ENCODE measurements at regions not wholly inside any gene's neighbourhood (a gene's known extent, or its start where the extent isn't known, plus 50 kb on each side); places are given as distances from the start of the nearest gene placed in this dataset.

- DNase-seq (ENCODE audit: low spot score) = no peak
Observed at GRCh38 chr2:118279005-118279404, 190.7 kb downstream of the INSIG2 start.

DNA sequence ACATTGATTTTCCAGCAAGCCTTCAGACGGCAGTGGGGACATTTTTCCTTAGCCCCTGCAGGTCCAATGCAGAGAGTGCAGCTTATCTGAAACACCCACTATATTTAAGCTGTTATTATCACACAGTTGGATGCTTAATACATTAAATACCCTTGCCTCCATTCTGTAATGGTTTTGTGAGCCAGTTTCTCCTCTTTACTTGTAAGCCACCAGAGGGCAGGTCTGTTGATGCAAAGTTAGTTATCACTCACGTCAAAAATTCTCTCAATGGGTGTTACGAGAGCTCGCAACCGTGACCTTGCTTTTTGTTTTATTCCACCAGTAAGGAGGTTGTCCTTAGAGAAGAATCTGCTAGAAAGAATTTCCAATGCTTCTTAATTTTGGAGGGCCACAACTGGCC is 189.8 kb downstream of the INSIG2 start:
- no peak for DNase-seq (ENCODE audit: low spot score)

DNA sequence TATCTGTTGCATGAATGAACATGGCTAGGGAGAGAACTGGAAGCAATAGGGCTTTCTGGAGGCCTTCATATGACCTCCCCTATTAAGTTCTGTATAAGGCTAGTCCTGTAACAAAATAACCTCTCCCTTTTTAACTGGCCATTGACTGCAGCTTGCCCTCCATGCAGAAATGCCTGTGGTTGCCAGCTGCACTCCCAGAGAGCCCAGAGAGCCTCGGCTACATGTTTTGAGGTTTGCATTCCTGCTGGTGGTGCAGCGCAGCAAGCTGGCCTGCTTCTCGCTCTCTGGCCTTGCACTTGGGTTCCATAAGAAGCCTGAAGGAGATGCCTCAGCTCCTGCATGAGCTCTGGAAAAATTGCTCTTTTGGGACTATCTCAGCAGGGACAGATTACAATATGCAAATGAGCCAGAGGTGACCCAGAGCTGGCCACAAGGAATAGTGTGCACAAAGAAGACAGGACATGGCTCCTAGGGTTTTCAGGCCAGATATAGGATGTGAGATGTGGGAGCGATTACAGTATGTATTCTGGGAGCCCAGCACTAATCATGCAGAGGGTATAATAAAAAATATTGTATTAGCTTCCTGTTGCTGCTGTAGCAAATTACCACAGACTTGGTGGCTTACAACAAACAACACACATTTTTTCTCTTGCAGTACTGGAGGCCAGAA is 186.7 kb downstream of the INSIG2 start:
- DNase-seq (ENCODE audit: low spot score) = no peak

GRCh38 chr2:118272391-118272790 is 184.1 kb downstream of the INSIG2 start:
- no peak for DNase-seq (ENCODE audit: low spot score)

DNA sequence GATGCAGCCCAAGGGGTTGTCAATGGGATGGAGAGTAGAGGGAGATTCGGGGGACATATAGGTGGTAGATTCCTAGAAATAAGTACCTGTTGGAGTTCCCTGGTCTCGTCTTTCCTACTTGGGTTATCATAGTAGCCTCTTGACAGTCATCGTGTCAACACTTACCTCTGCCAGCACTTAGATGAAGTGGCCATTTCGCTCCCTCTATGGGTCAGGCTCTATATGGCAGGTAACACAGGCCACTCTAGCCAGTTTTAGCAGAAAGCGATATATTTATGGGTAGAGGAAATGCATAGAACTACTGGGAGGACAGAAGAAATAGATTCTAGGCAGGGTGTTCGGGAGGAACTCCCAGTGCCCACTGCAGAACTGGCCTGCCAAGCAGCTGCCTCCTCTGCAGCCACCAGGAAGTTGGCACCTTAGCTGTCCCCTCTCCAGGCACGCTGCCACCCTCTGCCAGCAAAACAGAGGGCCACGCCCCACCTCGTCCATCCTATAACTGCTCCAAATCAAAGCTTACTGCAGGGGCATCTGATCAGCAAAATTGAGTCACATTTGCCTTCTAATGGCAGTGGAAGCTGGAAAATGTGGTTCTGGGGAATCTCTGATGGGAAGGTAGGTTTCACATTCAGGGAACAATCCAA is 181.3 kb downstream of the INSIG2 start:
- DNase-seq (ENCODE audit: low spot score) = no peak

DNA sequence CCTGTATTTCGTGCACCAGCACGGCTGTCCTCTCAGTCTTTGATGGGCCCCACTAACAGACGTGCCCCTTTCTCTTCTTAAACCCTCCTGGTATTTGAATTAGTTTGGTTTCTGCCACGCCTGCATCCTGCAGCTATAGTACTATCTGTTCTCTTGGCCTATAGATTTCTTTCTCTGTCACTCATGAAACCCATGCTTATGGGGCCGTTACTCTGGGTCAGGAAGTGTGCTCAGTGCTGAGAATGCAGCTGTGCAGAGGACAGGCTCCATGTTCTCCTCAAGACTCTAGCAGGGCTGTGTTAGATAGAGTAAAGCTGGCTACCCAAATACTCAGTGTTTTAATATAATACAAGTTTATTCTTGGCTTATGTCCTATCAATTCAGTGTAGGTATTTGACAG is 180.0 kb downstream of the INSIG2 start:
- DNase-seq (ENCODE audit: low spot score) = no peak

DNA sequence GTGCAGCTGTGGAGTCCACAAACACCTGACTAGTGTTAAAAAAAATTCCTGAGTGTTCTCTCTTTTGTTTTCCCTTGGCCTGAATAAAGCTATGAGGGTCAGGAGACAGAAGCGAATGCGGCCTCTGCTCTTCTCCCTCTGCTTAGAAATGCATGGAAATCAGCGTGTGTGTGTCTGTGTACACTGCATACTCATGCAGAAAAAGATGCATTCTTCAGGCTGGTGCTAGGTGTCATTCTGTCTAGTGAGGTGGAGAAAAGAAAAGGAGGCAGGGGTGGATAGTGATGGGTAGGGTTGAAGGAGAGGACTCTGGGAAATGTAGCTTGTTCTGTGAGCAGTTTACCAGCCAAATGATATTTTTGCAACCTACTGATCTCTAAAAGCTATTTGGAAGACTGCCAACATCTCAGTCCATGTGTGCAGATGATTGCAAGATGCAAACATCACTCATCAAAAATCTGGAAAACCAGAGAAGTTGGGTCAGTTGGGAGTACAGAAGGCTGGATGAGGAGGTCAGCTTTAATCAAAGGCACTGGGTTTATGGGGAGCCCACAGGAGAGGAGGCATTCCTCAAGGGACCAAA is 177.7 kb downstream of the INSIG2 start:
- DNase-seq (ENCODE audit: low spot score) = no peak

DNA sequence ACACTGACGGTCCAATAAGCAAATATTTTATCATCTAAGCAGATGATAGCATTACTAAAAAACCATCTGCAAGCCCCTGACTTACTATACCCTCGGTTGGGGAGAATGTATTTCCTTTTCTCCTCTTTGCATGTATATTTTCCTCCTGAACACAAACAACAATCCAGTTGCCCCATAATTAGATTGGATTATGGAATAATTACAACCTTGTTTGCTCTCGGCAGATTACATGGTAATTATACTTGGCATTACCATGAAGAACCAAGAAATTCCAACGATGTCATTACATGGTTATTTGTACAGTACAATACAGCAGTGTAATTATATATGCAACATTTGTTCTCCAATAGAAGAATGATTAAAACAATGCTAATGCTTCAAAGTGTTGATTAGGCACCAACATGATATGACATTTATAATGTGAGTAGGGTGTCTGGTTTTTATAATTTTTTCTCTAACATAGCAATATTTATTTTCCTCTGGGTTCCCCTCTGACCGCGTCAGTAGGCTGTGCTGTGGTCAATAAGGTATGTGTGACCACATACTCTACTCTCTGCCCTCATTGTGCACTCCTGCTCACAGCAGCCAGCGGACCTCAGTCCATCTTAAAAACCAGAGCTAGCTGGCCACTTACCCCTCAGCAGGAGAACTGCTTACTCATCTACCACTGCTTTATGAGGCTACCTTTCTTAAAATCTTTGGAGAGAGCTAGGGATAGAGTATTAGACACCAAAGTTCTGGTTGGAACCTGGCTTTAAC is 176.1 kb downstream of the INSIG2 start:
- DNase-seq (ENCODE audit: low spot score) = no peak

DNA sequence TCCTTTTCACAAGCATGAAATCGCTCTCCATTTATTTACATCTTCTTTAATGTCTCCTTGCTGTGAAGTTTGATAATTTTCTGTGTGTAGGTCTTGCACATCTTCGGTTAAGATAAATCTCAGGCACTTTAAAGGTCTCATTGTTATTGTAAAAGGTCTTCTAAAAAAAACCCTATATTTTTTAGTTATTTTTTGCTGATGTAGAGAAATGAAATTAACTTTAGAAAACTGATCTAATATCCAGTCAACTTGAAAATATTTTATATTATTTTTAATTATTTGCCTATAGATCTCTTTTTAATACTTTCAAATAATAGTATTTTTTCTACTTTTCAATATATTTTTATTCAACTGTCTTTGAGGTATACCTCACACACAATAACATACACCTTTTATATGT is 169.4 kb downstream of the INSIG2 start:
- DNase-seq (ENCODE audit: low spot score) = no peak

DNA sequence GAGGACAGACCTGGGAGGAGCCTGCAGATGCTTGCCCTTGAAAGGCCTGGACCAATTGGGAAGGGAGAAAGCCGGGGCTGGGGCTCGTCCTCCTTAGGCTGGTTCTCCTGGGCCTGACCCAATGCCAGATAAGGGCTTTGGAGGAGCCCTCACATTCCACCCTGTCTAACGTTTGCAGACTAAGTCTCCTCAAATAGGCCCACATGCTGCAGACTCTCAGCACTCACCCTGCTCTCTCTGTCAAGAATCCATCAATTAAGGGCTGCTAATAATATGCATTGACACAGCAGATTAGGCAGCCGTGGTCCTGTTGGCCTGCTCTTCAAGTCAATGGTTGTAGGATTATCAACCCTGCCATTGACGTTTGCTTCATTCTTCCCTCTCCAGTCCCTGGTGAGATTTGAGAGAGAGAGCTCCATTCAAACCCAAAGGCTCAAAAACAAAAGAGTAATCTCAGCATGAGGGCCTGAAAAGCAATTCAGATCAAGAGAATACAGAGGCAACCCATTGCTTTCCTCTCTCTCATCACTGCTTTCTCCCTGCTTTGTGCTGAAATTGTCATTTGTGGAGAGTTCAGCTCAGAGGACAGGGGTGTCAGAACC is 167.6 kb downstream of the INSIG2 start:
- no peak for DNase-seq (ENCODE audit: low spot score)

GRCh38 chr2:118255301-118255700 is 167.0 kb downstream of the INSIG2 start:
- DNase-seq (ENCODE audit: low spot score) = no peak

- no peak for DNase-seq (ENCODE audit: low spot score)
Observed at GRCh38 chr2:118254116-118254515, 165.8 kb downstream of the INSIG2 start.

DNA sequence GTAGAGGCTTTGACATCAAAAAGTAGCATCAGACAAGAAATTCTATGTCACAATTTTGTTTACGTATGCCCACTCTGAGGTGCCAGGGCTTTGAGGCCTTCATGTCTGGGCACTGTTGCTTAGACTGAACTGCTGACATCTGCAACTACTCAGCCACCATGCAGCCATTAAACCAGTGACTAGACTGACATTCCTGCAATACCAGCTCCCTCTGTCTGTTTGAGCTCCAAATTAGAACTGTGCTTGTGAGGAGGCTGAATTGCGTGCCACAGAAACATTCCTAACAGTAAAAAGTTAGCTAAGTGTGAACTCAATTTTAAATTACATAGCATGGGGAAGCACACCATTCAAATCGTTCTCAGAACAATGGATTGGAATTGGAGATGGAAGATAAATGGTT is 163.2 kb downstream of the INSIG2 start:
- no peak for DNase-seq (ENCODE audit: low spot score)

DNA sequence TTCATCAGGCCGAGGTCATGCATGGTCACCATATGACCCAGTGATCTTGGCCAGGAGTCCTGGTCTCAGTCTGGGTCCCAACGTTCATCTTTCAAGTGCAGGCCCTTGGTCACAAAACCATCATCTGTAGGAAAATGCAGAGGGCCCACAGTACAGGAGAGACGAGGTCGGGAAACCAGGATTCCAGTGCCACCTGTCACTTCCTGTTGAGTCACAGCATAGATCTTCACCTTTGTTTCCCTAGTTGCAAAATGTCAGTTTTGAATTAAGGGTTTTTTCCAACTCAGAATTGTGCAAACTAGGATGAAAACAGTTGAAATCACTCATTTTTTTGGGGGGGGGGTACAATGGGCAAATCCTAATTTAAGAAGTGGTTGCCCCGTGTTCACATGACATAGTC is 162.2 kb downstream of the INSIG2 start:
- DNase-seq (ENCODE audit: low spot score) = no peak

GRCh38 chr2:118250001-118250400 is 161.7 kb downstream of the INSIG2 start:
- DNase-seq (ENCODE audit: low spot score) = no peak

GRCh38 chr2:118249531-118249930 is 161.3 kb downstream of the INSIG2 start:
- DNase-seq (ENCODE audit: low spot score) = no peak

GRCh38 chr2:118246726-118247125 is 158.5 kb downstream of the INSIG2 start:
- no peak for DNase-seq (ENCODE audit: low spot score)

DNA sequence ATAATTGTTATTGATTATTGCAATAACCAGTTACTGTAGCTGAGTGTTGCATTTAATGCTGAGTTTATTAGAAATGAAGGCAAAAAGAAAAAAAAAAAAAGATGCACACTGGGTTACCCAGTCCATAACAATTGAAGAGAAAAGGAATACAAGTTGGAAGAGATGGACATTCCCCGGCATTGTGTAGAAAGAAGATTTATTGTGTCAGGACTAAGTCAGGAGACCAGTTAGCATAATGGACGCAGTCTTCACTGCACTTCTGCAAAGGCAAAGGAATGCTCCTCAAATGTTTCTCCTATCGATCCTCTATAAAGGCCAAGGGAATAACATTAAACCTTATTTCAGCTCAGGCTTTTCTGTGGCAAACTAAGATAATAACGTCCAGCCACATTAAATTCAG is 157.8 kb downstream of the INSIG2 start:
- no peak for DNase-seq (ENCODE audit: low spot score)

GRCh38 chr2:118244686-118245085 is 156.4 kb downstream of the INSIG2 start:
- DNase-seq (ENCODE audit: low spot score) = no peak

GRCh38 chr2:118243031-118243430 is 154.8 kb downstream of the INSIG2 start:
- DNase-seq (ENCODE audit: low spot score) = no peak

- no peak for DNase-seq (ENCODE audit: low spot score)
Observed at GRCh38 chr2:118242216-118242615, 153.9 kb downstream of the INSIG2 start.

DNA sequence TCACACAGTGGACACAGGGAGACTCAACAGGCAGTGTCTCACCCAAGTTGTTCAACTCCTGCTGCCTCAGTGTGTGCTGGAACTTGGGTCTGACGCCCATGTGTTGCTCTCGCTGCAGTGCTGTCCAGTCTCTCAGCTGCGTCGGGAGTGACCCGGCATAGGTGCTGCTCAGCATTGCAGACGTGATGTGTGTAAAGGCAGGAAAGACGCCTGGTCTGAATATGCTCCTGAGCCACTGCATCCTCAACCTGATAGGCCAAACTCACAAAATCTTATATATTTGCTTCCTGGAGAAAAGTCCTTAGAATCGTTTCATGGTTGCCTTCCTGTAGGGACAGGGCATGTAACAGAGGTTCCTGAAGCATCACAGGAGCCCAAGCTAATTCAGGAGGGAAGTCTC is 152.9 kb downstream of the INSIG2 start:
- DNase-seq (ENCODE audit: low spot score) = no peak

DNA sequence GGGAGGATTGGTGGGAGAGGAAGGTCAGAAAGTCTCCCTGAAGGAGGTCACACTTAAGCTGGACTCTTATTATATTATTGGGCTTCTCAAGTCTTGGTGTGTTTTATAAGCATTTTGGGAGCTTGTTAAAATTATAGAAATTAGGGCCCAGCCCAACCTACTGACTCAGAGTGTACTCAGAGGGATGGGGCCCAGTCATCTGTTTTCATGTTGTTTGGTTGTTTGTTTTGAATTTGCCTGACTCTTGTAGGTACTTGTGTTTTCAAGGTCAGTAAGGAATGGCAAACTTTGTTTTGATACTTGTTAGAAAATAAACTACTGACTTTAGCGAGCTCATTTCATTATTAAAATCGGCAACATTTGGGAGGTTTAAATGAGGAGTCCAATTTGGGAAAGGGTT is 152.0 kb downstream of the INSIG2 start:
- DNase-seq (ENCODE audit: low spot score) = no peak

Data from CD4-positive, alpha-beta T cell treated with Interleukin-6 at 100 ng/mL for 8 hours (primary cell).